ENCODE measurements at regions not wholly inside any gene's neighbourhood (a gene's known extent, or its start where the extent isn't known, plus 50 kb on each side); places are given as distances from the start of the nearest gene placed in this dataset.

- Histone ChIP-seq H3K9me3 (ENCODE audit: low read length) (no peaks in the 10 kb centered on the region), H4K20me1 (ENCODE audit: insufficient read depth, low read length) (no peaks in the 10 kb centered on the region), H3K79me2 (ENCODE audit: insufficient read depth, low read depth, low read length) (no peaks in the 10 kb centered on the region), H3K4me2 (ENCODE audit: low read length) (no peak overlapping the region), H3K4me3 (ENCODE audit: low read depth, low read length, poor library complexity, severe bottlenecking) (no peak overlapping the region), H2AFZ (ENCODE audit: low read length) (no peak overlapping the region), H3K4me1 (ENCODE audit: insufficient read depth, low read length, poor library complexity, severe bottlenecking) (no peaks in the 10 kb centered on the region), H3K36me3 (ENCODE audit: insufficient read depth, low read length) (no peaks in the 10 kb centered on the region), H3K27ac (ENCODE audit: low read depth, low read length, poor library complexity, severe bottlenecking) (no peak overlapping the region), H3K9me2 (ENCODE audit: insufficient read depth, low read length) (no peaks in the 10 kb centered on the region)
- no TSS peak for BruUV-seq (replicated peaks)
- intact Hi-C loops (cut with micrococcal nuclease; ENCODE audit: unreplicated experiment): no loop called here
- DNase-seq (ENCODE audit: low spot score): no peak
- CTCF ChIA-PET (ENCODE audit: unreplicated experiment): no interaction called here
- TF ChIP-seq CTCF (conservative IDR thresholded peaks at IDR 0.05; ENCODE audit: low read length) (no peak), EZH2phosphoT487 (IDR thresholded peaks at IDR 0.05; ENCODE audit: borderline replicate concordance, low read depth, low read length) (no peak)
- POLR2A ChIA-PET: no interaction called here
Observed at GRCh38 chr6:17012421-17013225, 89.2 kb upstream of the STMND1 start.

GRCh38 chr6:17011985-17012384 is 89.9 kb upstream of the STMND1 start:
- Histone ChIP-seq H3K4me2 (ENCODE audit: low read length) (no peak overlapping the region), H2AFZ (ENCODE audit: low read length) (no peak overlapping the region), H3K4me3 (ENCODE audit: low read depth, low read length, poor library complexity, severe bottlenecking) (no peak overlapping the region), H3K36me3 (ENCODE audit: insufficient read depth, low read length) (no peaks in the 10 kb centered on the region), H3K4me1 (ENCODE audit: insufficient read depth, low read length, poor library complexity, severe bottlenecking) (no peaks in the 10 kb centered on the region), H3K9me2 (ENCODE audit: insufficient read depth, low read length) (no peaks in the 10 kb centered on the region), H4K20me1 (ENCODE audit: insufficient read depth, low read length) (no peaks in the 10 kb centered on the region), H3K79me2 (ENCODE audit: insufficient read depth, low read depth, low read length) (no peaks in the 10 kb centered on the region), H3K27ac (ENCODE audit: low read depth, low read length, poor library complexity, severe bottlenecking) (no peak overlapping the region), H3K9me3 (ENCODE audit: low read length) (no peaks in the 10 kb centered on the region)
- ChIA-PET POLR2A (no interaction called here), CTCF (ENCODE audit: unreplicated experiment) (no interaction called here)
- BruUV-seq (replicated peaks): no TSS peak
- no peak for DNase-seq (ENCODE audit: low spot score)
- TF ChIP-seq CTCF (conservative IDR thresholded peaks at IDR 0.05; ENCODE audit: low read length) (no peak), EZH2phosphoT487 (IDR thresholded peaks at IDR 0.05; ENCODE audit: borderline replicate concordance, low read depth, low read length) (no peak)
- intact Hi-C loops (cut with micrococcal nuclease; ENCODE audit: unreplicated experiment): no loop called here

GRCh38 chr6:17007749-17008148 is 94.1 kb upstream of the STMND1 start:
- no peaks in the 10 kb centered on the region for H3K79me2 ChIP-seq (ENCODE audit: insufficient read depth, low read depth, low read length)
- no peak for DNase-seq (ENCODE audit: low spot score)
- no peaks in the 10 kb centered on the region for H3K9me3 ChIP-seq (ENCODE audit: low read length)
- H3K27ac ChIP-seq (ENCODE audit: low read depth, low read length, poor library complexity, severe bottlenecking): no peak overlapping the region
- intact Hi-C loops (cut with micrococcal nuclease; ENCODE audit: unreplicated experiment): no loop called here
- H3K4me2 ChIP-seq (ENCODE audit: low read length): no peak overlapping the region
- ChIA-PET POLR2A (no interaction called here), CTCF (ENCODE audit: unreplicated experiment) (no interaction called here)
- no peaks in the 10 kb centered on the region for H4K20me1 ChIP-seq (ENCODE audit: insufficient read depth, low read length)
- no TSS peak for BruUV-seq (replicated peaks)
- H3K36me3 ChIP-seq (ENCODE audit: insufficient read depth, low read length): no peaks in the 10 kb centered on the region
- no peak overlapping the region for H2AFZ ChIP-seq (ENCODE audit: low read length)
- H3K4me3 ChIP-seq (ENCODE audit: low read depth, low read length, poor library complexity, severe bottlenecking): no peak overlapping the region
- TF ChIP-seq CTCF (conservative IDR thresholded peaks at IDR 0.05; ENCODE audit: low read length): no peak
- TF ChIP-seq EZH2phosphoT487 (IDR thresholded peaks at IDR 0.05; ENCODE audit: borderline replicate concordance, low read depth, low read length): no peak
- H3K9me2 ChIP-seq (ENCODE audit: insufficient read depth, low read length): no peaks in the 10 kb centered on the region
- no peaks in the 10 kb centered on the region for H3K4me1 ChIP-seq (ENCODE audit: insufficient read depth, low read length, poor library complexity, severe bottlenecking)
